ENCODE measurements at regions not wholly inside any gene's neighbourhood (a gene's known extent, or its start where the extent isn't known, plus 50 kb on each side); places are given as distances from the start of the nearest gene placed in this dataset.

- no peak overlapping the region for H3K4me2 ChIP-seq (ENCODE audit: low read length)
- H3K27ac ChIP-seq (ENCODE audit: low read depth, low read length), result no peak overlapping the region
- H3K9me3 ChIP-seq (ENCODE audit: control insufficient read depth, insufficient read depth, low read length), result no peaks in the 10 kb centered on the region
- no peak overlapping the region for H3K4me3 ChIP-seq (ENCODE audit: low read length)
- H3K9me2 ChIP-seq (replicated peaks; ENCODE audit: control insufficient read depth, low read length), result no peaks in the 10 kb centered on the region
- H3K27me3 ChIP-seq (ENCODE audit: control insufficient read depth, low read length), result no peaks in the 10 kb centered on the region
- H3K4me1 ChIP-seq (ENCODE audit: control insufficient read depth, low read length), result no peaks in the 10 kb centered on the region
- H3K36me3 ChIP-seq (ENCODE audit: control insufficient read depth, low read length), result no peaks in the 10 kb centered on the region
- no peaks in the 10 kb centered on the region for H3K79me2 ChIP-seq (ENCODE audit: control insufficient read depth, low read length)
- TF ChIP-seq CTCF (IDR thresholded peaks at IDR 0.05; ENCODE audit: low read depth, low read length, poor library complexity, severe bottlenecking) (no peak), EZH2phosphoT487 (IDR thresholded peaks at IDR 0.05; ENCODE audit: borderline replicate concordance, low read length) (no peak)
- H4K20me1 ChIP-seq (ENCODE audit: control insufficient read depth, insufficient read depth, low read depth, low read length), result no peaks in the 10 kb centered on the region
- no peaks in the 10 kb centered on the region for H3F3A ChIP-seq (ENCODE audit: control insufficient read depth, insufficient read depth)
Observed at GRCh38 chr5:96506376-96506775, 73.3 kb upstream of the PCSK1 start.

GRCh38 chr5:96506866-96507527 is 73.9 kb upstream of the PCSK1 start:
- no peaks in the 10 kb centered on the region for H3K9me3 ChIP-seq (ENCODE audit: control insufficient read depth, insufficient read depth, low read length)
- no peaks in the 10 kb centered on the region for H4K20me1 ChIP-seq (ENCODE audit: control insufficient read depth, insufficient read depth, low read depth, low read length)
- H3K36me3 ChIP-seq (ENCODE audit: control insufficient read depth, low read length), result no peaks in the 10 kb centered on the region
- TF ChIP-seq EZH2phosphoT487 (IDR thresholded peaks at IDR 0.05; ENCODE audit: borderline replicate concordance, low read length) (no peak), CTCF (IDR thresholded peaks at IDR 0.05; ENCODE audit: low read depth, low read length, poor library complexity, severe bottlenecking) (no peak)
- H3F3A ChIP-seq (ENCODE audit: control insufficient read depth, insufficient read depth), result no peaks in the 10 kb centered on the region
- no peaks in the 10 kb centered on the region for H3K27me3 ChIP-seq (ENCODE audit: control insufficient read depth, low read length)
- H3K4me2 ChIP-seq (ENCODE audit: low read length), result no peak overlapping the region
- H3K4me3 ChIP-seq (ENCODE audit: low read length), result no peak overlapping the region
- H3K9me2 ChIP-seq (replicated peaks; ENCODE audit: control insufficient read depth, low read length), result no peaks in the 10 kb centered on the region
- H3K27ac ChIP-seq (ENCODE audit: low read depth, low read length), result no peak overlapping the region
- no peaks in the 10 kb centered on the region for H3K79me2 ChIP-seq (ENCODE audit: control insufficient read depth, low read length)
- H3K4me1 ChIP-seq (ENCODE audit: control insufficient read depth, low read length), result no peaks in the 10 kb centered on the region

GRCh38 chr5:96509316-96509715 is 76.3 kb upstream of the PCSK1 start:
- Histone ChIP-seq H3K27ac (ENCODE audit: low read depth, low read length) (no peak overlapping the region), H3F3A (ENCODE audit: control insufficient read depth, insufficient read depth) (no peaks in the 10 kb centered on the region), H3K79me2 (ENCODE audit: control insufficient read depth, low read length) (no peaks in the 10 kb centered on the region), H3K4me3 (ENCODE audit: low read length) (no peak overlapping the region), H3K36me3 (ENCODE audit: control insufficient read depth, low read length) (no peaks in the 10 kb centered on the region), H3K4me2 (ENCODE audit: low read length) (no peak overlapping the region), H3K27me3 (ENCODE audit: control insufficient read depth, low read length) (no peaks in the 10 kb centered on the region), H3K9me3 (ENCODE audit: control insufficient read depth, insufficient read depth, low read length) (no peaks in the 10 kb centered on the region), H3K9me2 (replicated peaks; ENCODE audit: control insufficient read depth, low read length) (no peaks in the 10 kb centered on the region), H3K4me1 (ENCODE audit: control insufficient read depth, low read length) (no peaks in the 10 kb centered on the region), H4K20me1 (ENCODE audit: control insufficient read depth, insufficient read depth, low read depth, low read length) (no peaks in the 10 kb centered on the region)
- TF ChIP-seq EZH2phosphoT487 (IDR thresholded peaks at IDR 0.05; ENCODE audit: borderline replicate concordance, low read length) (no peak), CTCF (IDR thresholded peaks at IDR 0.05; ENCODE audit: low read depth, low read length, poor library complexity, severe bottlenecking) (no peak)

Data from DOHH2 (cell line).